HEK293 (cell line): ENCODE measurements at regions not wholly inside any gene's neighbourhood (a gene's known extent, or its start where the extent isn't known, plus 50 kb on each side); places are given as distances from the start of the nearest gene placed in this dataset.

Experiments
- CTCF ChIA-PET: fragments of 350-600 bp; formaldehyde crosslinking; extraction: SDS; loops from one replicate; lab custom pipeline; 2021; ENCODE audit warnings: antibody characterized with exemption; lab: Yijun Ruan, JAX
- POLR2A ChIA-PET: fragments of 300-600 bp; formaldehyde crosslinking; extraction: SDS; loops from one replicate; lab custom pipeline; 2020; ENCODE audit warnings: antibody characterized with exemption, inconsistent platforms; lab: Yijun Ruan, JAX
- H3K27ac ChIP-seq: fragments of 200-500 bp; sonication (Bioruptor generic); 2 replicates; pipeline ENCODE4 v1.5.1; 2014; ENCODE audit warnings: low read depth, low read length, control low read depth, inconsistent platforms; ENCODE audit errors: extremely low read depth
- H3K36me3 ChIP-seq, 2 experiments: fragments of 200-500 bp in 1 of 2; sonication (Bioruptor generic) in 1 of 2; 1 replicate in 1 of 2; 2 replicates in 1 of 2; pipeline ENCODE4 v1.5.1; 2014 to 2017; ENCODE audit warnings: inconsistent platforms in 2 of 2, low read length in 2 of 2; ENCODE audit not compliant: control insufficient read depth in 2 of 2, insufficient read depth in 1 of 2
- H3K4me1 ChIP-seq: fragments of 200-500 bp; sonication (Bioruptor generic); 2 replicates; pipeline ENCODE4 v1.5.1; 2014; ENCODE audit warnings: mild to moderate bottlenecking, low read length, inconsistent platforms; ENCODE audit not compliant: control insufficient read depth, insufficient read depth
- H3K4me3 ChIP-seq: 2 replicates; pipeline ENCODE4 v1.5.1; 2011; ENCODE audit warnings: low read depth, mild to moderate bottlenecking, control low read depth, low read length, moderate library complexity
- H3K9me3 ChIP-seq: fragments of 200-500 bp; sonication (Bioruptor generic); 2 replicates; pipeline ENCODE4 v1.5.1; 2014; ENCODE audit warnings: low read depth, low read length, inconsistent platforms; ENCODE audit not compliant: control insufficient read depth, insufficient read depth
- KLF9 ChIP-seq: fragments of 450-650 bp; formaldehyde crosslinking; IDR thresholded peaks from 2 replicates; pipeline ENCODE4 v1.5.1; 2016; ENCODE audit warnings: missing biosample characterization, missing genetic modification characterization, low read depth
- MZF1 ChIP-seq: fragments of 450-650 bp; formaldehyde crosslinking; IDR thresholded peaks from 2 replicates; pipeline ENCODE4 v1.5.1; 2017; ENCODE audit warnings: missing biosample characterization, missing genetic modification characterization, borderline replicate concordance
- SALL2 ChIP-seq: fragments of 450-650 bp; formaldehyde crosslinking; IDR thresholded peaks from 2 replicates; pipeline ENCODE4 v1.5.0; 2017; ENCODE audit warnings: missing biosample characterization, mild to moderate bottlenecking, missing genetic modification characterization, borderline replicate concordance
- SETDB1 ChIP-seq: IDR thresholded peaks from one replicate; pipeline ENCODE4 v1.6.1; 2017; ENCODE audit warnings: mild to moderate bottlenecking, low read length, moderate library complexity, mixed read lengths; ENCODE audit not compliant: insufficient read length
- ZNF112 ChIP-seq: fragments of 450-650 bp; formaldehyde crosslinking; IDR thresholded peaks from 2 replicates; pipeline ENCODE4 v1.5.0; 2017; ENCODE audit warnings: missing biosample characterization, missing genetic modification characterization
- ZNF341 ChIP-seq: fragments of 450-650 bp; formaldehyde crosslinking; IDR thresholded peaks from 2 replicates; pipeline ENCODE4; 2016; ENCODE audit warnings: low read depth, missing biosample characterization, missing genetic modification characterization
- ZNF394 ChIP-seq: fragments of 450-650 bp; formaldehyde crosslinking; IDR thresholded peaks from 2 replicates; pipeline ENCODE4 v1.5.1; 2016; ENCODE audit warnings: missing biosample characterization, missing genetic modification characterization, mild to moderate bottlenecking, moderate library complexity, borderline replicate concordance
- ZNF549 ChIP-seq: fragments of 450-650 bp; IDR thresholded peaks from 2 replicates; pipeline ENCODE4 v1.5.1; 2018; ENCODE audit warnings: missing biosample characterization, missing genetic modification characterization, mild to moderate bottlenecking, inconsistent platforms, moderate library complexity
- ZNF585B ChIP-seq: fragments of 450-650 bp; formaldehyde crosslinking; IDR thresholded peaks from 2 replicates; pipeline ENCODE4 v1.5.1; 2016; ENCODE audit warnings: missing biosample characterization, missing genetic modification characterization
- ZNF623 ChIP-seq: fragments of 450-650 bp; formaldehyde crosslinking; IDR thresholded peaks from 2 replicates; pipeline ENCODE4 v1.5.1; 2016; ENCODE audit warnings: missing biosample characterization, missing genetic modification characterization
- ZNF658 ChIP-seq: fragments of 450-650 bp; formaldehyde crosslinking; IDR thresholded peaks from 2 replicates; pipeline ENCODE4; 2016; ENCODE audit warnings: missing biosample characterization, missing genetic modification characterization
- ZNF747 ChIP-seq: fragments of 450-650 bp; formaldehyde crosslinking; IDR thresholded peaks from 2 replicates; pipeline ENCODE4 v1.5.1; 2016; ENCODE audit warnings: missing biosample characterization, missing genetic modification characterization
- ZNF76 ChIP-seq: fragments of 450-650 bp; formaldehyde crosslinking; IDR thresholded peaks from 2 replicates; pipeline ENCODE4; 2016; ENCODE audit warnings: low read depth, missing biosample characterization, missing genetic modification characterization, borderline replicate concordance
- ZNF776 ChIP-seq: fragments of 450-650 bp; formaldehyde crosslinking; IDR thresholded peaks from 2 replicates; pipeline ENCODE4 v1.5.0; 2017; ENCODE audit warnings: missing biosample characterization, missing genetic modification characterization, borderline replicate concordance
- ZNF785 ChIP-seq: fragments of 450-650 bp; formaldehyde crosslinking; IDR thresholded peaks from 2 replicates; pipeline ENCODE4 v1.5.1; 2016; ENCODE audit warnings: missing biosample characterization, missing genetic modification characterization
- TF ChIP-seq, protein P1 (sequence below): fragments of 450-650 bp; formaldehyde crosslinking; IDR thresholded peaks from 2 replicates; pipeline ENCODE4 v1.5.1; 2016; ENCODE audit warnings: missing biosample characterization, missing genetic modification characterization
- TF ChIP-seq, protein P2 (sequence below): fragments of 450-650 bp; formaldehyde crosslinking; IDR thresholded peaks from 2 replicates; pipeline ENCODE4 v1.5.1; 2016; ENCODE audit warnings: missing biosample characterization, missing genetic modification characterization
- TF ChIP-seq, protein P3 (sequence below): fragments of 450-650 bp; formaldehyde crosslinking; IDR thresholded peaks from 2 replicates; pipeline ENCODE4 v1.5.1; 2016; ENCODE audit warnings: missing biosample characterization, missing genetic modification characterization
- TF ChIP-seq, protein P4 (sequence below): fragments of 450-650 bp; formaldehyde crosslinking; optimal IDR thresholded peaks from 2 replicates; pipeline ENCODE3; 2016; ENCODE audit warnings: missing biosample characterization, mild to moderate bottlenecking, missing genetic modification characterization
- TF ChIP-seq, protein P5 (sequence below): fragments of 450-650 bp; formaldehyde crosslinking; IDR thresholded peaks from 2 replicates; pipeline ENCODE4 v1.5.1; 2017; ENCODE audit warnings: missing biosample characterization, missing genetic modification characterization

DNA sequence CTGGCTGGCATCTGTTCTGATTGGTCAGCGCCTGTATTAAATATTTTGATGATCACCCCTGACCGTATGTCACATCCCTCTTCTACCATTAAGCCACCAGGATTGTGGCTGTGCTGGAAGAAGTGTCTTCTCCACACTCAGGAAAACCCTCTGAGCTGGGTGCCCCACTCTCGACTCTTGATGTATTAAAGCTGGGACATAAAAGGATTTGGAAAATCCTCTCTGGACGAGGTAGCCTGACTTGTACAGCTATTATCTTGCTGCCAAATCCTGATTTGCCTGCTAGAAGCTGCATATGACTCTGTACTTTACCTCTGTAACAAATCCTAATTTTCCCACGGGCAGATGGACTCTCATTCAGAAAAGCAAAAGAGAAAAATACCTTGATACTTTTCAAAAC is 161.0 kb downstream of the SLC28A3 start (continued):
- TF ChIP-seq, protein P1, sequence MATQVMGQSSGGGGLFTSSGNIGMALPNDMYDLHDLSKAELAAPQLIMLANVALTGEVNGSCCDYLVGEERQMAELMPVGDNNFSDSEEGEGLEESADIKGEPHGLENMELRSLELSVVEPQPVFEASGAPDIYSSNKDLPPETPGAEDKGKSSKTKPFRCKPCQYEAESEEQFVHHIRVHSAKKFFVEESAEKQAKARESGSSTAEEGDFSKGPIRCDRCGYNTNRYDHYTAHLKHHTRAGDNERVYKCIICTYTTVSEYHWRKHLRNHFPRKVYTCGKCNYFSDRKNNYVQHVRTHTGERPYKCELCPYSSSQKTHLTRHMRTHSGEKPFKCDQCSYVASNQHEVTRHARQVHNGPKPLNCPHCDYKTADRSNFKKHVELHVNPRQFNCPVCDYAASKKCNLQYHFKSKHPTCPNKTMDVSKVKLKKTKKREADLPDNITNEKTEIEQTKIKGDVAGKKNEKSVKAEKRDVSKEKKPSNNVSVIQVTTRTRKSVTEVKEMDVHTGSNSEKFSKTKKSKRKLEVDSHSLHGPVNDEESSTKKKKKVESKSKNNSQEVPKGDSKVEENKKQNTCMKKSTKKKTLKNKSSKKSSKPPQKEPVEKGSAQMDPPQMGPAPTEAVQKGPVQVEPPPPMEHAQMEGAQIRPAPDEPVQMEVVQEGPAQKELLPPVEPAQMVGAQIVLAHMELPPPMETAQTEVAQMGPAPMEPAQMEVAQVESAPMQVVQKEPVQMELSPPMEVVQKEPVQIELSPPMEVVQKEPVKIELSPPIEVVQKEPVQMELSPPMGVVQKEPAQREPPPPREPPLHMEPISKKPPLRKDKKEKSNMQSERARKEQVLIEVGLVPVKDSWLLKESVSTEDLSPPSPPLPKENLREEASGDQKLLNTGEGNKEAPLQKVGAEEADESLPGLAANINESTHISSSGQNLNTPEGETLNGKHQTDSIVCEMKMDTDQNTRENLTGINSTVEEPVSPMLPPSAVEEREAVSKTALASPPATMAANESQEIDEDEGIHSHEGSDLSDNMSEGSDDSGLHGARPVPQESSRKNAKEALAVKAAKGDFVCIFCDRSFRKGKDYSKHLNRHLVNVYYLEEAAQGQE (tag by site-specific recombination): no peak
- TF ChIP-seq ZNF112 (tag by site-specific recombination): no peak
- no peak for TF ChIP-seq ZNF785 (tag by site-specific recombination)
- TF ChIP-seq SALL2: no peak
- TF ChIP-seq ZNF747: no peak
- no peak for TF ChIP-seq ZNF776
- TF ChIP-seq ZNF394: no peak
- no peak for TF ChIP-seq ZNF585B
- no peak for TF ChIP-seq ZNF76 (tag by site-specific recombination)
- TF ChIP-seq, protein P2, sequence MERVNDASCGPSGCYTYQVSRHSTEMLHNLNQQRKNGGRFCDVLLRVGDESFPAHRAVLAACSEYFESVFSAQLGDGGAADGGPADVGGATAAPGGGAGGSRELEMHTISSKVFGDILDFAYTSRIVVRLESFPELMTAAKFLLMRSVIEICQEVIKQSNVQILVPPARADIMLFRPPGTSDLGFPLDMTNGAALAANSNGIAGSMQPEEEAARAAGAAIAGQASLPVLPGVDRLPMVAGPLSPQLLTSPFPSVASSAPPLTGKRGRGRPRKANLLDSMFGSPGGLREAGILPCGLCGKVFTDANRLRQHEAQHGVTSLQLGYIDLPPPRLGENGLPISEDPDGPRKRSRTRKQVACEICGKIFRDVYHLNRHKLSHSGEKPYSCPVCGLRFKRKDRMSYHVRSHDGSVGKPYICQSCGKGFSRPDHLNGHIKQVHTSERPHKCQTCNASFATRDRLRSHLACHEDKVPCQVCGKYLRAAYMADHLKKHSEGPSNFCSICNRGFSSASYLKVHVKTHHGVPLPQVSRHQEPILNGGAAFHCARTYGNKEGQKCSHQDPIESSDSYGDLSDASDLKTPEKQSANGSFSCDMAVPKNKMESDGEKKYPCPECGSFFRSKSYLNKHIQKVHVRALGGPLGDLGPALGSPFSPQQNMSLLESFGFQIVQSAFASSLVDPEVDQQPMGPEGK: no peak
- TF ChIP-seq MZF1 (tag by site-specific recombination): no peak

DNA sequence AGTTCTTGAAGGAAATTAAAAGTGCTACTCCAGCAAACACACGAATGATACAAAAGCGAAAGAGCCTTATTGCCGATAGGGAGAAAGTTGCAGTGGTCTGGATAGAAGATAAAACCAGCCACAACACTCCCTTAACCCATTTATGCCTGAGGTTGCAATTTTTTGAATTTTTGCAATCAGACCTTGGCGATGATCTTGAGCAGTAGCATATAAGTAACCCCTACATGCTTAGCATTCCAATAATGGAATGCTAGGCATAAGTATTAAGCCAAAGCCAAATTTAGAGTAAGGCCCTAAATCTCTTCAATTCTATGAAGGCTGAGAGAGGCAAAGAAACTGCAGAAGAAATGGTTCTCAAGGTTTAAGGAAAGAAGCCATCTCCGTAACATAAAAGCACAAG is 153.5 kb downstream of the SLC28A3 start:
- ChIA-PET CTCF (interaction anchor here (0.6 kb wide), 1 partner anchor 116 kb away, joined by 3 read pairs; no protein-coding TSS in a partner anchor), POLR2A (interaction anchor here (0.5 kb wide), 1 partner anchor 210 kb away, joined by 4 read pairs; no protein-coding TSS in a partner anchor)
- Histone ChIP-seq H3K4me1 (no peaks in the 10 kb centered on the region), H3K4me3 (no peak overlapping the region), H3K9me3 (no peaks in the 10 kb centered on the region), H3K27ac (no peak overlapping the region), H3K36me3 (no peaks in the 10 kb centered on the region)
- TF ChIP-seq ZNF747: no peak

DNA sequence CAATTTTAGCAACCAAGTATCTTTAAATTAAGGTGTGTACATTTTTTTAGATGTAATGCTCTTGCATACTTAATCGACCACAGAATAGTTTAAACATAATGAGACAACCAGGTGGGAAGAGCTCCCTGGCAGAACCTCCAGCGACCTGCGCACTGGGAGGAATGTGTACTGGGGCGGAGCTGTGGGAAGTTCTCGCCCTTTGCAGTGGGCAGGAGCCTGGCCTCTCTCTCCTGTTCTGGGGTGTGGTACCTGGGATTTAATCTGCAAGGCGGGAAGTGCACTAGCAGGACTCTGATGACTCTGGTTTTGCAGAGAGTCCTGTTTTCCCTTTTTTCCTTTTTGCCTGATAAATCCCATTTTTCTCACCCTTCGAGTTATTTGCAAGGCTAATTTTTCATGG is 150.7 kb downstream of the SLC28A3 start:
- H3K4me1 ChIP-seq: no peaks in the 10 kb centered on the region
- no peak overlapping the region for H3K27ac ChIP-seq
- POLR2A ChIA-PET: no interaction called here
- no peaks in the 10 kb centered on the region for H3K9me3 ChIP-seq
- CTCF ChIA-PET: interaction anchor here (0.6 kb wide), 2 partner anchors 10 to 915 kb away, joined by 4 to 5 read pairs; no protein-coding TSS in a partner anchor
- H3K36me3 ChIP-seq: no peaks in the 10 kb centered on the region
- no peak for TF ChIP-seq ZNF549
- TF ChIP-seq, protein P3, sequence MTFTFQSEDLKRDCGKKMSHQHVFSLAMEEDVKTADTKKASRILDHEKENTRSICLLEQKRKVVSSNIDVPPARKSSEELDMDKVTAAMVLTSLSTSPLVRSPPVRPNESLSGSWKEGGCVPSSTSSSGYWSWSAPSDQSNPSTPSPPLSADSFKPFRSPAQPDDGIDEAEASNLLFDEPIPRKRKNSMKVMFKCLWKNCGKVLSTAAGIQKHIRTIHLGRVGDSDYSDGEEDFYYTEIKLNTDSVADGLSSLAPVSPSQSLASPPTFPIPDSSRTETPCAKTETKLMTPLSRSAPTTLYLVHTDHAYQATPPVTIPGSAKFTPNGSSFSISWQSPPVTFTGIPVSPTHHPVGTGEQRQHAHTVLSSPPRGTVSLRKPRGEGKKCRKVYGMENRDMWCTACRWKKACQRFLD: no peak
- H3K4me3 ChIP-seq: no peak overlapping the region

DNA sequence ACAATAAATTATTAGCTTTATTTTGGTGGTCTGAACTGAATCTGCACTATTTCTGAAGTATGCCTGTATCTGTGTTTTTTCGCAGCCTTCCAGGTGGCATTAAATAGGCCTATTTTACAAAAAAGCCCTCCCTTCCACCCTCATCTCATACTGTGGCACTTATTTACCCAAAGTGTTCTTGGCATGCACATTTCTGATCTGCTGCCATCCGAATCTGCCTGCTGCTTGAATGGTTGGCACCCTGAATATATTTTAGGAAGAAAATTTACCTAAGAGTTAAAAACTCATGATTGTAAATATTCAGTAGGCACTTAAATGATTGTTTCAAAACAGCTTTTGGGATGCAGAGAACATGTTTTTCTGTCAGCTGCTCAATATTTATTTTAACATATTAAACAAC is 150.1 kb downstream of the SLC28A3 start:
- CTCF ChIA-PET: no interaction called here
- TF ChIP-seq ZNF658 (tag by site-specific recombination) (no peak), SETDB1 (no peak), ZNF623 (tag by site-specific recombination) (no peak), ZNF341 (tag by site-specific recombination) (no peak), KLF9 (tag by site-specific recombination) (no peak)
- TF ChIP-seq, protein P4, sequence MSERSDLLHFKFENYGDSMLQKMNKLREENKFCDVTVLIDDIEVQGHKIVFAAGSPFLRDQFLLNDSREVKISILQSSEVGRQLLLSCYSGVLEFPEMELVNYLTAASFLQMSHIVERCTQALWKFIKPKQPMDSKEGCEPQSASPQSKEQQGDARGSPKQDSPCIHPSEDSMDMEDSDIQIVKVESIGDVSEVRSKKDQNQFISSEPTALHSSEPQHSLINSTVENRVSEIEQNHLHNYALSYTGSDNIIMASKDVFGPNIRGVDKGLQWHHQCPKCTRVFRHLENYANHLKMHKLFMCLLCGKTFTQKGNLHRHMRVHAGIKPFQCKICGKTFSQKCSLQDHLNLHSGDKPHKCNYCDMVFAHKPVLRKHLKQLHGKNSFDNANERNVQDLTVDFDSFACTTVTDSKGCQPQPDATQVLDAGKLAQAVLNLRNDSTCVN (tag by site-specific recombination): no peak
- TF ChIP-seq, protein P5, sequence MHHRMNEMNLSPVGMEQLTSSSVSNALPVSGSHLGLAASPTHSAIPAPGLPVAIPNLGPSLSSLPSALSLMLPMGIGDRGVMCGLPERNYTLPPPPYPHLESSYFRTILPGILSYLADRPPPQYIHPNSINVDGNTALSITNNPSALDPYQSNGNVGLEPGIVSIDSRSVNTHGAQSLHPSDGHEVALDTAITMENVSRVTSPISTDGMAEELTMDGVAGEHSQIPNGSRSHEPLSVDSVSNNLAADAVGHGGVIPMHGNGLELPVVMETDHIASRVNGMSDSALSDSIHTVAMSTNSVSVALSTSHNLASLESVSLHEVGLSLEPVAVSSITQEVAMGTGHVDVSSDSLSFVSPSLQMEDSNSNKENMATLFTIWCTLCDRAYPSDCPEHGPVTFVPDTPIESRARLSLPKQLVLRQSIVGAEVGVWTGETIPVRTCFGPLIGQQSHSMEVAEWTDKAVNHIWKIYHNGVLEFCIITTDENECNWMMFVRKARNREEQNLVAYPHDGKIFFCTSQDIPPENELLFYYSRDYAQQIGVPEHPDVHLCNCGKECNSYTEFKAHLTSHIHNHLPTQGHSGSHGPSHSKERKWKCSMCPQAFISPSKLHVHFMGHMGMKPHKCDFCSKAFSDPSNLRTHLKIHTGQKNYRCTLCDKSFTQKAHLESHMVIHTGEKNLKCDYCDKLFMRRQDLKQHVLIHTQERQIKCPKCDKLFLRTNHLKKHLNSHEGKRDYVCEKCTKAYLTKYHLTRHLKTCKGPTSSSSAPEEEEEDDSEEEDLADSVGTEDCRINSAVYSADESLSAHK: no peak

More for the DNA sequence above, 150.1 kb downstream of the SLC28A3 start:
- no peaks in the 10 kb centered on the region for H3K36me3 ChIP-seq
- no peaks in the 10 kb centered on the region for H3K9me3 ChIP-seq
- POLR2A ChIA-PET: no interaction called here
- no peak overlapping the region for H3K4me3 ChIP-seq
- H3K4me1 ChIP-seq: no peaks in the 10 kb centered on the region
- no peak overlapping the region for H3K27ac ChIP-seq
